NOMO-1 treated with DMSO at 0.1 percent for 48 hours (cell line): ENCODE measurements at regions not wholly inside any gene's neighbourhood (a gene's known extent, or its start where the extent isn't known, plus 50 kb on each side); places are given as distances from the start of the nearest gene placed in this dataset.

ENCODE experiments used
- DNase-seq: peaks from one replicate; lab custom pipeline; 2025; ENCODE audit not compliant: unreplicated experiment; lab: John Stamatoyannopoulos, UW

DNA sequence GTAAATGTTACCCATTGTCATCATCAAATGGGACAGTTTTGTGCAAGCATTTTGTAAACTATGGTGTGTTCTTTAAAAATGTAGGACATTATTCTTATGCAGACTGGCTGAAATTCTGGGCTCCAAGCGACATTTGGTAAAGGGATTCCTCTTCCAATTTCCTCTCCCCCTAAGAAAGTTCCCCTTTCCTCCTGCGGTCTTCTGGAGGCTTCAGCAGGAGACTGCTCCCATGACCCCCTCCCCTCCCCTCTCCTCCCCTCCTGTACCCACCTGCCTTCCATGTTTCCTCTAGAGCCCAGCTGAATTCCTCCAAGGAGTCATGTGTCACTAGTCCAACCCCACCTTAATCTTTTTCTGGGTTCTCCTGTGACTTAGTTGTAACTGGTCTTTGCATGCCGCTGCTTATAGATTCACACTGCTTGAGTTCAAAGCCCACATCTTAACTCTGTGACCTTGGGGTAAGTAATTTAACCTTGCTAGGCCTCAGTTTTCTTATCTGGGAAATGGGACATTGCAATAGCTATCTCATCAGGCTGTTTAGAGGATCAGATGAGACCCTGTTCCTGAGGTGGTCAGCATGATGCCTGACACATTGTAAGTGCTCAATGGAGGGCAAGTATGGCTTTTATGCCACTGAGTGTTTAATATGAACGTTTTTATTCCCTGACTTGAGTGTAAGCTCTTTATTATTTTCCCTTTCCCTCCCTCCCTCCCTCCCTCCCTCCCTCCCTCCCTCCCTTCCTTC lies 69.9 kb upstream of the WDR26 start:
- no peak for DNase-seq

DNA sequence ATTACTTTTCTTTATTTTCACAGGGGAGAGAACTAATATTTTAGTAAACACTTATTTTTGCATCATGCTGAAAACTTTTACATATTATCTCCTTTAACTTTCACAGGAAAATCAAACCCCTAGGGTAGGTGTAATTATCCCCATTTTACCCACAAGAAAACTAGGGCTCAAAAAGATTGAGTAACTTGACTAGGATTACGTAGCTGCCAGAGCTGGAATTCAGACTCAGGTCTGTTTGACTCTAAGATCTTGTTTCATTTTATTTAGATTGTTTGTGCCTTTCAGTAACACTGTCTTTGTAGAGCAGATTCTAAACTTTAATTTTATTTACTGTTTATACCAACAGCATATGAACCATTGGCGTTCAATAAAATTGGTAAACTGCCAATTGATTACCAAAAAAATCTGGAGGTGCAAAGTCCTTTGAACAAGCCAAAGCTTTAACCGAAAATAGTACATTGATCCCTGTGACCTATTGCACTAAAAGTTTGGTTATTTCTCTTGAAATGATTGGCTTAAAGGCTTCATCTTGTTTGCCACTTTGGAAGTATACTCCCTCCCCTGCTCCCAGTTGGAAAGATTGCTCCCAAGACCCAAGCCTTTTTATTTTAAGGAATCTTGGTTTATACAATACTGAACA lies 71.0 kb upstream of the WDR26 start:
- DNase-seq, result no peak

DNA sequence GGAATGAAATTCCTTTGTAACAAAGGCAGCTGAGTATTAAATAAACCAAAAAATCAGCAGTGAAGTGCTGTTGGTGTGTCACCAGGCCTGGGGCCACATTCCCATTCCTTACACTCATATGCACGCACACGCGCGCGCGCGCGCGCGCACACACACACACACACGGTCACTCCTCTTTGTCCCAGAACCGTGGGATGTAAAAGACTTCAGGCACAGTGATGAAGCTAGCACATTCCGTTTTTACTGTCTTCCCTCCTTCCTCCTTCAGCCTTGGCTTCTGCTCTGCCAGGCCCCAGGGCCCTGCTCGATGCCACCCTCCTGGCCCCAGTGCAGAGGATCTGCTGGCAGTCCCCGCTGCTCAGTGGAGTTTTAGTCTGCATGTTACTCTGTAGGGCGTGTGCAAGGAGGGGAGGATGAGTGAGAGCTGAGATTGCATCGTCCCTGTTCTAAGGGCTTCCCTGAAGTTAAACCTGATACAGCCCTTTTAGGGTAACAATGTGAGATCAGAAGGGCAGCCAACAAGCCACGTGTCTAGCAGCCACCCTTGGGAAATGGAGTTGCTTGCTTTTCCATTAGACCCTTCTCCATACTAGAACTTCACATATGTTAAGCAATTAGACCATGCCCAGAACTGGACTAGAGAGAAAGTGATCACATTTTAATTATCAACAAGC lies 71.7 kb upstream of the WDR26 start:
- DNase-seq, result no peak

DNA sequence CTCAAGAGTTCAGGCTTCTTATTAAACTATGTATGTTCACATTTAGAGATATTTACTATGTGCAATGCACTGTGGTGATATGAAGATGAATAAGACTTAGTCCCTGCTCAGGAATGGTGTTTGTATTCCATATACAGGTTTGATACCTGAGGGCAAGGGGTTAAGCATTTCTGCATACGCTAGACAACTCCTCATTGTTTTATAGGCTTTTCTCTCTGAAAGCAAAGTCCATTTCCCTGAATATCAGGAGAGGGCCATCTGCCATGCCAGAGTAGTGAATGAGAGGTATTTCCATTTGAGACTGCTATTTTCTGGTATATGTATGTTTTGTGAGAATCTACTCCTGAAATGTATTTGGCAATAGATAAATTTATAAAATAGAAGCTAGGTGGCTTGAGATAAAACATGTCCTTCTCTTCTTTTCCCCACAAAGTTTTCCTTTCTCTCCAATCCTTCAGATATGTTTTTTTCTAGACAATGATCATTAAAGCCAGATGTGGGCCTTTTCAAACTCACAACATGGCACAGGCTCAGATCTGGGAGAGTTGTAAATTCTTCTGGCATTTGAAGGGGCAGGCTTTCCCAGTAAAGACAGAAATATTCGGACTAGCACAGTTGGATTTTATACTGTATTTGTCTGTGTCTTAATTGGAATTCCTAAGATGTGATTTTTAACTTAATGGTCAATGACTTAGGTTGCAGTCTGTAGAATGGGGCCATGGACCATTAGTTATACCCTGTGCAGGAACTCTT lies 73.3 kb upstream of the WDR26 start:
- no peak for DNase-seq

DNA sequence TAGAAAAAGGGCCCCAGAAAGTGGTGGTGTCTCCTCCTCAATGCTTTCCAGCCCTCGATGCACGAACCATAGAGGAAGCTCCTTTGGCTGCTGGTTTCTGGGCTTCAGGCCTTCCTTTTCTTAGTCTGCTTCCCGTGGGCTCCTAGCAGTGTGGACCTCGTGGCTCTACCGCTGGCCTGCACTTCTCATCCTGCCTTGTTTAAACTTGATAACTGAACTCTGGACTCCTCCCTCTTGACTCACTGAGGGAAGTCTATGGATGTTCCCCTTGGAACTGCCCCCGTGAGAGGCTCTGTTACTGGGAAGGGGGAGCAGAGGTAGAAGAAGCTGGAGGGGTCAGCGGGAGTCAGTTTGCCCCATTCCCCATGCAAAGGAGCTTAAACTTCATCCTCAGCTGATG lies 75.3 kb upstream of the WDR26 start:
- no peak for DNase-seq

DNA sequence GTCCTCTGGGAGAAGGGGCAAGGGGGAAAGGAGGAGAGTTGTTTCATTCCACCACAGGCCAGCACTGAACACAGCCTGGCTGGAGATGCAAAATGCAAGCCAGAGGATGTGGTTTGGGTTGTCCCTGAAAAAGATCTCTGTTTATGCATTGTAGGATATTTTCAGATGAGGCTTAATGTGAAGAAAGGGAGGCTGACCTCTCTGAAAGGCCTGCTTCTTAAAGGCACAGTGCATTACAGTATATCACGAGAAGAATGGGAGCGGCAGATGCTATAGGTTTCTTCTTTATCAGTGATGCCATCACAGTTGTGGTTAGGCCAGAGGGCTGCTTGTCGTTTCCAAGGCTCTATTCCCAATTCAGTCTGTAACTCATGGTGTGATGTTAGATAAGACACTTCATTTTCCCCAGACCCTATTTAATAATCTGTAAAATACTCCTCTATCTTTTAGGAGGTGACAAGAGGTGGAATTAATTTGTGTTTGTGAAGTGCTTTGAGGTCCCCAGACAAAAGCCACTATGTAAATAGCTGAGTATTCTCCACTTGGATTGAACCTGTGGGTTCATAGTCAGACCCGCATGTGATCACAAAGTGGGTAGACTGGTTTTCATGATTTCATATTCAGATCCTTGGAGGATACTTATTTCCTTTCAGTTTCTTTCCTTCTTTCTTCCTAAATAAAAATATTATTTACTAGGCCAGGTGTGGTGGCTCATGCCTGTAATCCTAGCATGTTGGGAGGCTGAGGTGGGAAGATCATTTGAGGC lies 76.5 kb upstream of the WDR26 start:
- no peak for DNase-seq

DNA sequence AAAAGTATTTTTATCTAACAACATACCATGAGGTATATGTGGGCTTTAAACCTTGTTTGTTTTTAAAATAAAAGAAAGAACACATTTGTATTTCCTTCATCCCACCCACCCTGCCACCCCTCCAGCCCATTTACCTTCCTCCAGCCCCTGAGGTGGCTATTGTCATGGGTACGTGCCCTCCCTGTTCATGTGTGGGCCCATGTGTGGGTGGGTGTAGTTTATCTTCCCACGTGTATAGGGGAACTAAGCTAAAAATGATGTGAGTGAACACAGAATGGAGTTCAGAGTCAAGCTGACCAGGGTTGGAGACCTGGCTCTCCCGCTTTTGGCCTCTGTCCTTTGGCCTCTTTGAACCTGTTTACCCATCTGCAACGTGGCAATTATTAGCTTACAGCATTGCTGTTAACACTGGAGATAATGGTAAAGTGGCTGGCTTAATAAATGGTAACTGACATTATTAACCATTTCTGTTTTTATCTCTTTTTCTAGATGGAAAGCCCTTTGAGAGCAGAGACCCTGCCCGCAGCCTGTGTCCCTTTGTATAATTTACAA lies 78.1 kb upstream of the WDR26 start:
- no peak for DNase-seq

DNA sequence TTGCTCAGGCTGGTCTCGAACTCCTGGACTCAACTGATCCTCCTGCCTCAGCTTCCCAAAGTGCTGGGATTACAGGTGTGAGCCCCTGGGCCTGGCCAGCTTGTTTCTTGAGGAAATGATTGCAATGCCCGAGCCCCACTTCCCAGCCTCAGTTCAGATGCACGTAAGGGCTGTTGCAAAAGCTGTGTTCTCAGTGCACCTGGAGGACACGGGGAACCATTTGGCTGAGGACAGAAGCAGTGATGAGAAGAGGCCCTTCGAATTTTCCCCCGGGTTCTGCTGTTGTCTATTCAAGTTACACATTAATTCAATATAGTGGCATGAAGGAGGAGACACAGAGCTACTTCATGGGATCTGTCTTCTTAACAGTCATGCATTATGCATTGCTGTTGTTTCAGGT lies 78.8 kb upstream of the WDR26 start:
- no peak for DNase-seq

DNA sequence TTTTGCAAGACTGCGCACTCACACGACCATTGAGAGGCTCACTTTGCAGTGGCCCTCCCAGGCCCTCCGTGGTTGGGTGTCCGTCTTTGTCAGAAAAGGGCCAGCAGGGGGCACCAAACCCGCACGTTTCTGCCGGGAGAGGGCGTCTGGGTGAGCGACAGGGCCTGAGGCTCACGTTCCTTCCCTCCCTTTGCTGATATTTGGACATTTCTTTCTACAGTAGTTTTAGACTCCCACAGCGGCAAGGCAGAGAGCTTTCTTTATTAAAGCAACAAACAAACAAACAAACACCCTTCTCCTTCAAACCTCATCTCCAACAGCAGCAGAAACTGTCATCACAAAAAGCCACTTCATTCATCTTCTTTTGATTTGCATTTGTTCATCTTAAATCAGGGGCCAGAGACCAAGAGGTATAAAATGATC lies 79.2 kb upstream of the WDR26 start:
- DNase-seq, result peak; percentile 73

DNA sequence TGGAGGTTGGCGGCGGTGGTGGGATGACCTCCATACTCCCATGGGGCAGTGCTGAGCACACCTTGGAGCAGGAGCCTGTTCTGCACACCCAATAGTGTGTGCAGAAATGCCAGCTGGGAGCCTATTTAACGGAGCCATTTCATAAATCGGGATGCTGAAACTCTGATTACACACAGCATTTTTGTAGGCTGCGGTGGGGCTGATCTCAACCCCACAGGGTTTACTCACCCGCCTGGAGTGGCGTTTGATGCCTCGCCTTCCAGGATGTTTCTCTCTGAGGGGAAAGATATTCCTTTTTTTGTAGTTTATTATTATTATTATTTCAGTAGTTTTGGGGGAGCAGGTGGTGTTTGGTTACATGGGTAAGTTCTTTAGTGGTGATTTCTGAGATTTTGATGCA lies 82.6 kb upstream of the WDR26 start:
- no peak for DNase-seq

DNA sequence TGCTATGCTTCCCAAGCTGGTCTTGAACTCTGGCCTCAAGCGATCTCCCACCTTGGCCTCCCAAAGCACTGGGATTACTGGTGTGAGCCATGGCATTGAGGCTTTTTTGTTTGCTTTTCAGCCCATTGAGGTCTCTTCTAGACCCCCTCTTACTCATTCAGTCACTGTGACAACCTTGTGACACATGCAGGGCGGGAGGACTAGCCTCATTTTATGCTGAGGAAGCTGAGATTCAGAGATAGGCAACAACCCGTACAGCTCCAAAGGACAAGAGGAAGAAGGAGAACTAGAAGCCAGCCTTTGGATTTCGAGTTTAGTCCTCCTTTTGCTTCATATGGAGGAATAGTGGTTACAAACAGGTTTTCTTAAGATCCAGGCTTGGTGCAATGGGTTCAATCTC lies 83.9 kb upstream of the WDR26 start:
- DNase-seq, result no peak

DNA sequence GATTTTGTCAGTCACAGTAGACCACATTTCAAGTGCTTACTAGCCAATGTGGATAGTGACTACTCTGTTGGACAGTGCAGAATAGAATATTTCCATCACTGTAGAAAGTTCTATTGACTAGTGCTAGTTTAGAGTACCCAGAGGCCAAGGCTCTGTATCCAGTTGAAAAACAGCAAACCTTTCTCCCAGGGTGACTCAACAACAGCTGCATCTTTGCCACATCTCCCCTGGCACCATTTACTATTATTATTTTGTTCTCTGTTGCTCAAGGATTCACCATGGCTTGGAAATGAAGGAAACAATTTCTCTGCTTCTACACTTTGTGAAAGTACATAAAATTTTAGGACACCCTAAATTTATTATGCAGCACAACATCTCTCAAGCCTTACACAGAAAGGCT lies 85.3 kb upstream of the WDR26 start:
- no peak for DNase-seq

DNA sequence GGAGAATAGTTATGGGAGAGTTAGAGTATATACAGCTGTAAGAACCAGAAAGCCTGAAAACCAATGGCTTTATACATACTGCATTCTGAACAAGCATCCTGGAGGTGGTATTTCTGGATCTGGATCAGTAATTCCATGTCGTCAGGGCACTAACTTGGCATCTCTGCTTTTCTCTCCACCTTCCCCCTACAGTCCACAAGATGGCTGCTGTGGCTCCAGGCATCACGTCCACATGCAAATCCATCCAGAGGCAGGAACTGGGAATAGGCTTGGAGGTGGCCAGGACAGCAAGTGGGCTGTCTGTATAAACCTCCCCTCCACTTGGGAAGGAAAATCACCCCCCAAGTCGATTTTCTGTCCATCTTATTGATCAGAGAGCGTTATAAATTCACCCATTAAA lies 86.2 kb upstream of the WDR26 start:
- DNase-seq, result no peak

DNA sequence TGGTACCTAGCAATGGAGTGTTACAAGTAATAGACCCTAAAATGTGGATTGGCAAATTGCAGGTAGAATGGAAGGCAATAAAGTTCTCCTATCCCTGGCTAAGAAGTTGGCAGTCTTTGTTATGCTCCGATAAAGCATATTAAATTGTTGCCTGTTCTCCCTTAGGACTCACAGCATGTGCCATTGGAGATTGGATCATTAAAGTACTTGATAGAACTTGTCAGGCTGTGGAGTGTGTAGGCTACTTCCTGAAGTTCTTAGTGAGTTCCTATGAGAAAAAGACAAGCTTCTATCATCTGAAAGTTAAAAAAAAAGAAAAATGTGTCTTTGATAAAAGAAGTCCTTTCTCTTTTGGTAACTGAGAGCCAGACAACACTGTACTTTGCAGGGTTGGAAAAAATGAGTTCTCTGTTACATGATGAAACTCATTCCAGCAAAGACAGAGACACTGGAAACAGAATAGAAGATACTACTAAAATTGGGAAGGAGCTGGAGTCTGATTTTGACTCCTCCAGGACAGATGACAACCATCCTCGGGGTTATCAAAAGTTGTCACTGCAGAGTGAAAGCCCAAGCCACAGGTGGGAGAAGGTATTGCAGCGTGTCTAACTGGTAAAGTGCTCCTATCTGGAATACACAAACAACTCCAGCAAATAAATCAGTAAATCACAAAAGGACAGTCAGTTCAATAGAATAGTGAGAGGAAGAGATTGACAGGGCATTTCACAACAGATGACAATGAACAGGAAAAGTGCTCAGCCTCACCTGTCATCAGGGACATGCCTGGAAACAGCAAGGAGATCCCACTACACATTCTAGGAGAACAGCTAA lies 87.5 kb upstream of the WDR26 start:
- DNase-seq, result no peak

DNA sequence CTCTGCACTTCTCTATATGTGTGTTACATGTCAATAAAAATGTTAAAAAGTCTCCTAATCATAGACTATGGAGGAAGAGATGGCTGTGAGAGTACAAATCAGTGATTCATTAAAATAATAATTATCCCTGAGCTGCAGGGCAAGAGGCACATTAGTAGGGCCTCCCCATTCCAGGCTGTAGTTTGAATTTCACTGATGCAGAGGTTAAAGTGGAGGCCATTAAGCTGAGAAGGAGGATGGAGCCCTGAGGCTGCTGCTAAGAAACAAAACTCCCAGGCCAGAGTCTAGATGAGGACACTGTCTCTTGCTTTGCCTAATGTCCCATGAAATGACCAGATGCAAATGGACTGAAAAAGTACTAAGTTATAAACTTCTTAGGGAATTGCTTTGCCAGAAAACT lies 89.1 kb upstream of the WDR26 start:
- DNase-seq, result no peak

DNA sequence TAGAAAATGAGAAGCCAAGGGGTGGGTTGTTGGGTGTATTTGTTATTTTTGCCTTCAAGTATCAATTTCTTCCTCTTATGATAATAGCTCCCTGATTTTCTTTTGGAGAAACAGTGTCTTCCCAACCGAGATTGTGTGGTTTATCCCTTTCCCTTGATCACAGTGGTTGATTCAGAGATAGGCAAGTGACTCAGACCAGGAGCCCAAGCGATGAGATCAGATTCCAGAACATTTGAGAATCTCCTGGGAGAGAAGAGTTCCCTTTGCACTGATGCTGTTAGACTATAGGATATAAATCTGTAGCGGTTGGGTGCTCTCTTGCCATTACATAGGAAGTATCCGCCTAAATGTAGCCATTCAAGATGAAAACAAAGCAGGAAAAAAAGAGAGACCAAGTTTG lies 90.1 kb upstream of the WDR26 start:
- no peak for DNase-seq

DNA sequence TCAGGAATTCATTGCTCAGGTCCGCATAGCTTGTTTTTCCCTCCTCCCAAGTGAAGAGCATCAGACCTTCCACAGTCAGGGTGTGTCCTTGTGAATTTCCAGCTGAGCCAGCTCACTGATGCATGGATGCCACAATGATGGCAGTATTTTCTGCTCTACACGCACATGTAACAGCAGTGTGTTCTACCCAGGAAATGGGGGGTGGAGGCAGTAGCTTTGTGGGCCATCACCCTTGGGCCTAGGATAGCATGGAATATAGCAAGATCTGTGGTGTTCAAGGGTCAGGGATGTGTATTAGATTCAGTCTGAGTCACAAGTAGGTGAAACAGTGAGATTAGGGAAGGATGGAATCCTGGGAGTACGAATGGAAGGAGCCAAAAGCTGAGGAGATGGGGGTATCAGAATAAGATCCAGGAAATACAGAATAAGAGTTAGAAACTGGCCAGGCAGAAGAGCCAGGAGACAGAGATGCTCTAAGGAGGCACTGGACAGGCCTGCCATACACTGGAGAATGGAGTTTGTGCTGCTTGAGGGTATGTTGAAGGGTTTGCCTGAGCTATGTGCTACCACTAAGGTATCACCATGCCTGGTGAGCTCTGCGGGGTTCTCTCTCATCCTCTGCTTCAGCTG lies 90.6 kb upstream of the CNIH3 start:
- no peak for DNase-seq

DNA sequence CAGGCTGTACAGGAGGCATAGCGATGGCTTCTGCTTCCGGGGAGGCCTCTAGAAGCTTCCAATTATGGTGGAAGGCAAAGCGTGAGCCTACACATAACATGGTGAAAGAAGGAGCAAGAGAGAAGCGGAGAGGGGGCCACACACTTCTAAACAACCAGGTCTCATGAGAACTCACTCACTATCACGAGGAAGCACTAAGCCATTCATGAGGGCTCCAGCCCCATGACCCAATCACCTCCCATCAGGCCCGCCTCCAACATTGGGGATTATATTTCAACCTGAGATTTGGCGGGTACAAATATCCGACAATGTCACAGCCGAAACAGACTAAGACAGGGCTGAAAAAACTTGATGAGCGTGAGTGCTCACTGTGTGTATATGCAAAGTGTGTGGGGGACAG lies 89.3 kb upstream of the CNIH3 start:
- no peak for DNase-seq

DNA sequence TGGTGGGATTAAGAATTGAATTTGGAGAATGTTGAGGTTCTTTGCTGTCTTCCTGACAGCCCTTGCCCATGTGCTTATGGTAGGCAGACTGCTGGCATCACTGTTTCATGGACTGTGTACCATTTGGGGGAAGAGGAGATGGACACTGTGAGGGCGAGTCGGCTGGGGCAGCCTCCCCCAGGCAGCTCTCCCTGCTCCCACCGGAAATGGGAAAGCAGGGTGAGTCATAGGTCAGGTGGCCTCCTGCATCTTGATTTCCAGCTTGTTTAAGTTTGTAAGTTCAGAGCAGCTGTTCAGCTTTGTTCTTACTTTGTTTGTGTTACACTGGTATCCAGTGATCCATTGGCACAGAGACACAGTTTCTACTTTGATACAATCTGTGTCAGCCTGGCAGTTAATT lies 87.2 kb upstream of the CNIH3 start:
- DNase-seq, result no peak
